HG03108 (cell line): ENCODE measurements at regions not wholly inside any gene's neighbourhood (a gene's known extent, or its start where the extent isn't known, plus 50 kb on each side); places are given as distances from the start of the nearest gene placed in this dataset.
"Not testable (repeated sequence)": the region's sequence is repeated elsewhere in the genome, so short reads cannot be mapped to it uniquely, and the experiment has no call there.

ENCODE experiments used
- ATAC-seq: cut with Tn5 transposase; IDR thresholded peaks from one replicate; pipeline ENCODE4 v1.9.1; 2021; ENCODE audit warnings: moderate library complexity; ENCODE audit not compliant: unreplicated experiment

GRCh38 chr21:13935396-13936032 is 275.2 kb downstream of the LIPI start:
- not testable (repeated sequence) for ATAC-seq

GRCh38 chr21:13934887-13935342 is 275.8 kb downstream of the LIPI start:
- ATAC-seq, result not testable (repeated sequence)

GRCh38 chr21:13923175-13923574 is 287.6 kb downstream of the LIPI start:
- ATAC-seq, result not testable (repeated sequence)

GRCh38 chr21:13921455-13921854 is 289.3 kb downstream of the LIPI start:
- ATAC-seq, result not testable (repeated sequence)

GRCh38 chr21:13907385-13907784 is 297.8 kb downstream of the POTED start:
- ATAC-seq, result not testable (repeated sequence)

GRCh38 chr21:13896596-13897247 is 287.1 kb downstream of the POTED start:
- ATAC-seq, result not testable (repeated sequence)

- ATAC-seq, result not testable (repeated sequence)
Observed at GRCh38 chr21:13893617-13894016, 284.0 kb downstream of the POTED start.

- not testable (repeated sequence) for ATAC-seq
Observed at GRCh38 chr21:13893025-13893424, 283.4 kb downstream of the POTED start.

GRCh38 chr21:13892146-13892751 is 282.7 kb downstream of the POTED start:
- ATAC-seq, result not testable (repeated sequence)

- ATAC-seq, result not testable (repeated sequence)
Observed at GRCh38 chr21:13889176-13889575, 279.6 kb downstream of the POTED start.

GRCh38 chr21:13883641-13884395 is 274.2 kb downstream of the POTED start:
- not testable (repeated sequence) for ATAC-seq

GRCh38 chr21:13877503-13877902 is 267.9 kb downstream of the POTED start:
- not testable (repeated sequence) for ATAC-seq

GRCh38 chr21:13876999-13877398 is 267.4 kb downstream of the POTED start:
- ATAC-seq, result not testable (repeated sequence)

- ATAC-seq, result not testable (repeated sequence)
Observed at GRCh38 chr21:13874001-13874400, 264.4 kb downstream of the POTED start.

- no peak for ATAC-seq
Observed at GRCh38 chr21:13854638-13855037, 245.1 kb downstream of the POTED start.

- not testable (repeated sequence) for ATAC-seq
Observed at GRCh38 chr21:13850808-13851207, 241.2 kb downstream of the POTED start.

GRCh38 chr21:13849489-13849888 is 239.9 kb downstream of the POTED start:
- ATAC-seq, result not testable (repeated sequence)

- not testable (repeated sequence) for ATAC-seq
Observed at GRCh38 chr21:13846718-13847117, 237.1 kb downstream of the POTED start.

GRCh38 chr21:13844574-13844973 is 235.0 kb downstream of the POTED start:
- not testable (repeated sequence) for ATAC-seq

GRCh38 chr21:13843081-13843480 is 233.5 kb downstream of the POTED start:
- ATAC-seq, result not testable (repeated sequence)

- ATAC-seq, result not testable (repeated sequence)
Observed at GRCh38 chr21:13827666-13828065, 218.1 kb downstream of the POTED start.
